Panc1 (cell line): ENCODE measurements at regions not wholly inside any gene's neighbourhood (a gene's known extent, or its start where the extent isn't known, plus 50 kb on each side); places are given as distances from the start of the nearest gene placed in this dataset.

Experiments used
- ATAC-seq: fragments of 200-7000 bp; cut with Tn5 transposase; 2 replicates; pipeline ENCODE4 v1.9.1; 2020; ENCODE audit warnings: mild to moderate bottlenecking, moderate library complexity
- BruUV-seq: library from RNA; stranded (reverse); fragments of 400-500 nt; replicated peaks from 2 replicates; lab custom pipeline; 2021; lab: Mats Ljungman, UMichigan
- CTCF ChIA-PET: fragments of 300-600 bp; sonication (Branson Sonifier 250); formaldehyde crosslinking; loops from one replicate; lab custom pipeline; 2022; ENCODE audit warnings: antibody characterized with exemption; lab: Charles Lee
- POLR2A ChIA-PET: fragments of 300-600 bp; sonication (Branson Sonifier 250); formaldehyde crosslinking; loops from one replicate; lab custom pipeline; 2022; ENCODE audit warnings: antibody characterized with exemption; lab: Charles Lee
- DNase-seq: peaks from one replicate; pipeline ENCODE4 v3.0.0-alpha.2; 2010; ENCODE audit warnings: low read depth, low spot score
- H3K27ac ChIP-seq: 2 replicates; pipeline ENCODE4 v1.5.1; 2011; ENCODE audit warnings: mild to moderate bottlenecking, low read length, inconsistent platforms
- H3K27me3 ChIP-seq: fragments of 200-500 bp; sonication (Bioruptor generic); 2 replicates; pipeline ENCODE4 v1.6.0; 2014; ENCODE audit warnings: low read length, inconsistent platforms; ENCODE audit not compliant: control insufficient read depth, insufficient read depth
- H3K36me3 ChIP-seq: fragments of 200-500 bp; sonication (Bioruptor generic); 2 replicates; pipeline ENCODE4 v1.5.1; 2014; ENCODE audit warnings: inconsistent platforms, mild to moderate bottlenecking, low read length, moderate library complexity; ENCODE audit not compliant: control insufficient read depth, insufficient read depth
- H3K4me1 ChIP-seq: 2 replicates; pipeline ENCODE4 v1.5.1; 2011; ENCODE audit warnings: inconsistent platforms, mild to moderate bottlenecking, low read length, moderate library complexity; ENCODE audit not compliant: control insufficient read depth, insufficient read depth
- H3K4me3 ChIP-seq, 2 experiments: 2 replicates each; pipeline ENCODE4 v1.5.1; 2011 to 2012; ENCODE audit warnings: low read depth in 2 of 2, low read length in 2 of 2, mild to moderate bottlenecking in 2 of 2, inconsistent platforms in 1 of 2, moderate library complexity in 1 of 2
- H3K9me3 ChIP-seq: fragments of 200-500 bp; sonication (Bioruptor generic); 2 replicates; pipeline ENCODE4 v1.5.1; 2014; ENCODE audit warnings: low read depth, mild to moderate bottlenecking, inconsistent platforms, low read length, moderate library complexity; ENCODE audit not compliant: control insufficient read depth, insufficient read depth
- CTCF ChIP-seq: fragments of 450-650 bp; IDR thresholded peaks from 2 replicates; pipeline ENCODE4 v1.5.1; 2017; ENCODE audit warnings: mild to moderate bottlenecking
- POLR2AphosphoS5 ChIP-seq: IDR thresholded peaks from 2 replicates; pipeline ENCODE4 v1.6.1; 2012; ENCODE audit warnings: mild to moderate bottlenecking, low read depth, low read length, moderate library complexity
- REST ChIP-seq, 2 experiments: IDR thresholded peaks; 2 replicates each; pipeline ENCODE4 v1.6.1; 2011 to 2012; ENCODE audit warnings: low read depth in 2 of 2, control low read depth in 1 of 2, low read length in 1 of 2, mild to moderate bottlenecking in 1 of 2, moderate library complexity in 1 of 2; ENCODE audit not compliant: insufficient read depth in 1 of 2
- SIN3A ChIP-seq: IDR thresholded peaks from 2 replicates; pipeline ENCODE4 v1.6.1; 2012; ENCODE audit warnings: low read depth, mild to moderate bottlenecking, low read length, moderate library complexity, borderline replicate concordance; ENCODE audit not compliant: insufficient read depth
- TCF7L2 ChIP-seq: IDR thresholded peaks from 2 replicates; pipeline ENCODE4 v1.6.1; 2011; ENCODE audit warnings: mild to moderate bottlenecking, low read depth, low read length, inconsistent platforms
- in situ Hi-C: cut with HindIII; loops from 2 replicates; pipeline ENCODE4 v1.10.0; 2016; ENCODE audit warnings: low sequenced_read_pairs, low pct_unique_long_range_greater_than_20kb
- intact Hi-C: fragments of 100-400 bp; cut with micrococcal nuclease; formaldehyde crosslinking; loops from one replicate; pipeline ENCODE4 v1.10.0; 2022; ENCODE audit not compliant: unreplicated experiment

- intact Hi-C loops (no loop called here), in situ Hi-C loops (no loop called here)
- Histone ChIP-seq H3K9me3 (no peaks in the 10 kb centered on the region), H3K4me1 (no peaks in the 10 kb centered on the region), H3K4me3 (no peak overlapping the region), H3K27me3 (peaks cover 9% of the 10 kb centered on the region), H3K27ac (no peak overlapping the region), H3K36me3 (no peaks in the 10 kb centered on the region)
- ATAC-seq (peak; percentile 15; the same call in 1 of the 2 replicates), DNase-seq (no peak)
- POLR2A ChIA-PET: no interaction called here
- no peak for TF ChIP-seq REST (IDR thresholded peaks at IDR 0.05; ENCODE audit: insufficient read depth in 1 of 2, low read depth in 2 of 2, low read length in 1 of 2)
- TF ChIP-seq SIN3A: no peak
- TF ChIP-seq POLR2AphosphoS5: no peak
- no peak for TF ChIP-seq TCF7L2
- no peak for TF ChIP-seq CTCF
- BruUV-seq: no TSS peak
- CTCF ChIA-PET: no interaction called here
Measured at GRCh38 chr2:8456151-8457091, 225.4 kb upstream of the ID2 start.

- Histone ChIP-seq H3K4me3 (no peak overlapping the region), H3K36me3 (no peaks in the 10 kb centered on the region), H3K4me1 (no peaks in the 10 kb centered on the region), H3K9me3 (no peaks in the 10 kb centered on the region), H3K27me3 (peaks cover 9% of the 10 kb centered on the region), H3K27ac (no peak overlapping the region)
- no TSS peak for BruUV-seq
- intact Hi-C loops: no loop called here
- CTCF ChIA-PET: no interaction called here
- TF ChIP-seq CTCF: no peak
- TF ChIP-seq SIN3A: no peak
- no peak for TF ChIP-seq TCF7L2
- no peak for TF ChIP-seq POLR2AphosphoS5
- TF ChIP-seq REST (IDR thresholded peaks at IDR 0.05; ENCODE audit: insufficient read depth in 1 of 2, low read depth in 2 of 2, low read length in 1 of 2): no peak
- no peak for DNase-seq
- ATAC-seq: peak; percentile 33; the same call in 1 of the 2 replicates
- POLR2A ChIA-PET: no interaction called here
- in situ Hi-C loops: no loop called here
Measured at GRCh38 chr2:8457092-8457481, 224.8 kb upstream of the ID2 start.
